Panc1 (cell line): ENCODE measurements at regions not wholly inside any gene's neighbourhood (a gene's known extent, or its start where the extent isn't known, plus 50 kb on each side); places are given as distances from the start of the nearest gene placed in this dataset.

Experiments
- CTCF ChIP-seq: fragments of 450-650 bp; IDR thresholded peaks from 2 replicates; pipeline ENCODE4 v1.5.1; 2017; ENCODE audit warnings: mild to moderate bottlenecking
- REST ChIP-seq, 2 experiments: IDR thresholded peaks; 2 replicates each; pipeline ENCODE4 v1.6.1; 2011 to 2012; ENCODE audit warnings: low read depth in 2 of 2, control low read depth in 1 of 2, low read length in 1 of 2, mild to moderate bottlenecking in 1 of 2, moderate library complexity in 1 of 2; ENCODE audit not compliant: insufficient read depth in 1 of 2

DNA sequence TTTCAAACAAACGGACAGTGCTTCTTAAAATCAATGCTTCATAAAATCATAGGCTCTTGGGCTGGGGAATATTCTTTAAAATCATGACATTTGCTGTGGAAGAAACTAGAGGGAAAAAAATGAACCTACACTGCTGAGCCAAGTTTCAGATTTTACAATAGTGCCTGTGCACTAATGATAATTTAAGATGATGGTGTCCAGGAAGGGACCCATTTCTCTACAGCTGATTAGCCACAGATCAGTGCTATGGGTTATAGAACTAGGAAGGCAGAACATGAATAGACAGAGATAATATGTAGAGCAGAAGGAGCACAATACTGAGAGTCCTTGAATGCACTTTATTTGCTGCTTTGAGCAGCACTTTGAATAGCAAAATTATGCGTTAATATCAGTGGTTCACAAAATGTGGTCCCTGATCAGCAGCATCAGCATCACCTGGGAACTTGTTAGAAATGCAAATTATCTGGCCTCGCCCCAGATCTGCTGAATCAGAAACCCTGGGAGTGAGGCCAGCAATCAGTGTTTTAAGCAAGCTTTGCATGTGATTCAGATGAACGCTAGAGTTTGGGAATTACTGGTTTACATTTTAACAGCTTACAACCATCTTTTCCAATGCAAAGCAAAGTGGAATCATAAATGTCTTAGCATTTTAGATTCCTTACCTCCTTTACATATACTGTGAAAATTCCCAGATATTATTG, 135.8 kb upstream of the ANKRD28 start:
- TF ChIP-seq CTCF (no peak), REST (IDR thresholded peaks at IDR 0.05; ENCODE audit: insufficient read depth in 1 of 2, low read depth in 2 of 2, low read length in 1 of 2) (no peak)
